Islet precursor cell (in vitro differentiated cells): ENCODE measurements at regions not wholly inside any gene's neighbourhood (a gene's known extent, or its start where the extent isn't known, plus 50 kb on each side); places are given as distances from the start of the nearest gene placed in this dataset.
"Not testable (repeated sequence)": the region's sequence is repeated elsewhere in the genome, so short reads cannot be mapped to it uniquely, and the experiment has no call there.

Experiments
- DNase-seq: peaks from one replicate; pipeline ENCODE4 v3.0.0-alpha.2; 2018

- no peak for DNase-seq
These were observed 219.4 kb downstream of the MREG start for GRCh38 chr2:215793747-215794595.

GRCh38 chr2:215791481-215791937, 221.8 kb downstream of the MREG start:
- no peak for DNase-seq

GRCh38 chr2:215790523-215791421, 222.6 kb downstream of the MREG start:
- no peak for DNase-seq

GRCh38 chr2:215787565-215788178, 225.7 kb downstream of the MREG start:
- no peak for DNase-seq

- no peak for DNase-seq
These were observed 226.3 kb downstream of the MREG start for GRCh38 chr2:215787025-215787424.

GRCh38 chr2:215784371-215784783, 229.0 kb downstream of the MREG start:
- DNase-seq = no peak

GRCh38 chr2:215783640-215784039, 229.7 kb downstream of the MREG start:
- DNase-seq = not testable (repeated sequence)

GRCh38 chr2:215782965-215783364, 230.4 kb downstream of the MREG start:
- DNase-seq = no peak

GRCh38 chr2:215782295-215782694, 231.1 kb downstream of the MREG start:
- DNase-seq = no peak

GRCh38 chr2:215780907-215781685, 232.3 kb downstream of the MREG start:
- DNase-seq = no peak

- DNase-seq = no peak
These were observed 233.0 kb downstream of the MREG start for GRCh38 chr2:215780313-215780712.

- no peak for DNase-seq
These were observed 233.4 kb downstream of the MREG start for GRCh38 chr2:215779912-215780311.

GRCh38 chr2:215777465-215778044, 235.8 kb downstream of the MREG start:
- no peak for DNase-seq

- no peak for DNase-seq
These were observed 238.2 kb downstream of the MREG start for GRCh38 chr2:215775106-215775505.

GRCh38 chr2:215773728-215774127, 239.6 kb downstream of the MREG start:
- no peak for DNase-seq

- DNase-seq = no peak
These were observed 240.5 kb downstream of the MREG start for GRCh38 chr2:215772634-215773563.

GRCh38 chr2:215772003-215772402, 241.3 kb downstream of the MREG start:
- DNase-seq = peak; percentile 70

GRCh38 chr2:215771241-215771640, 242.1 kb downstream of the MREG start:
- no peak for DNase-seq

GRCh38 chr2:215770668-215771067, 242.7 kb downstream of the MREG start:
- no peak for DNase-seq

GRCh38 chr2:215769246-215769645, 244.1 kb downstream of the MREG start:
- no peak for DNase-seq

GRCh38 chr2:215767625-215768024, 245.7 kb downstream of the MREG start:
- no peak for DNase-seq
